ENCODE measurements at regions not wholly inside any gene's neighbourhood (a gene's known extent, or its start where the extent isn't known, plus 50 kb on each side); places are given as distances from the start of the nearest gene placed in this dataset.
"Not testable (repeated sequence)": the region's sequence is repeated elsewhere in the genome, so short reads cannot be mapped to it uniquely, and the experiment has no call there.

GRCh38 chr15:75792236-75792635 is 51.0 kb upstream of the UBE2Q2 start:
- DNase-seq, result not testable (repeated sequence)

GRCh38 chr15:75791337-75791713 is 51.9 kb upstream of the UBE2Q2 start:
- no peak for DNase-seq

GRCh38 chr15:75790631-75791336 is 52.5 kb upstream of the UBE2Q2 start:
- no peak for DNase-seq

GRCh38 chr15:75786575-75786947 is 56.7 kb upstream of the UBE2Q2 start:
- DNase-seq, result no peak

- DNase-seq, result peak; percentile 16
These were observed 57.3 kb upstream of the UBE2Q2 start for GRCh38 chr15:75785771-75786574.

GRCh38 chr15:75784511-75785480 is 58.5 kb upstream of the UBE2Q2 start:
- not testable (repeated sequence) for DNase-seq

- not testable (repeated sequence) for DNase-seq
These were observed 59.7 kb upstream of the UBE2Q2 start for GRCh38 chr15:75783566-75783965.

- no peak for DNase-seq
These were observed 60.3 kb upstream of the UBE2Q2 start for GRCh38 chr15:75782926-75783325.

DNA sequence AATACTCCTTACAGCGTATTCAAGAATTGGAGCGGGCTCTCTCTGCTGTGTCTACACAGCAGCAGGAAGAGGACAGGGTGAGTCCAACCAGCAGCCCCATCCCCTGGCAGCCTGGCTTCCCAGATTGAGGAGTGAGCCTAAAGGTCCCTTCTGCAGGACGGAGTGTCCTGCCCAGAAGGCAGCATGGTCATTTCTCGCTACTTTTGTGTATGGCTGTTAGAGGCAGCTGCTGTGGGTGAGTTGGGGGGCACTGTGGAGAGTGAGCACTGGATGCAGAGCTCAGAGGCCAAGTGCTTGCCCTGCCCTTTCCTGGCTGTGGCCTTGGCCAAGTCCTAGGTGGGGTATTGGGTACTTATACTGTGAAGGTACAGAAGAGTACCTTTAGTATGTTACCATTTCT is 62.3 kb upstream of the UBE2Q2 start:
- not testable (repeated sequence) for DNase-seq

DNA sequence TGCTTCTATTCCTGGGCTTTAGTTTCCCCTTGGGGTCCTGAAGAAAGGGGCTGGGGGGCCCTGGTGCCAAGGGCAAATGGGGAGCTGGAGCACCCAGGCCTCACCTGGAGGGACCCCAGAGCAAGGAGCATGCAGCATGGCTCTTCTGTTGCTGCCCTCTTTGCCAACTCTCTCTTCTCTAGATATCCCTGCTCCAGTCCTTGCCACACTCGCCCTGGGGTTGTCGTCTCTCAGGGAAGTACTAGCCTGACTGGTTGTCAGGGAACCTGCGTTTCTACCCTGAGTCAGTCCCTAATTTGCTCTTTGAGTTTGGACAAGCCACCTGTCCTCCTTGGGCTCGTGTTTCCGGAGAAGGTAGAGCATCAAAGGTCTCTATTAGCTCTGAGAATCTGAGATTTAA is 63.7 kb upstream of the UBE2Q2 start:
- no peak for DNase-seq

GRCh38 chr15:75776871-75777610 is 64.4 kb upstream of the CSPG4 start:
- DNase-seq, result peak; percentile 82

DNA sequence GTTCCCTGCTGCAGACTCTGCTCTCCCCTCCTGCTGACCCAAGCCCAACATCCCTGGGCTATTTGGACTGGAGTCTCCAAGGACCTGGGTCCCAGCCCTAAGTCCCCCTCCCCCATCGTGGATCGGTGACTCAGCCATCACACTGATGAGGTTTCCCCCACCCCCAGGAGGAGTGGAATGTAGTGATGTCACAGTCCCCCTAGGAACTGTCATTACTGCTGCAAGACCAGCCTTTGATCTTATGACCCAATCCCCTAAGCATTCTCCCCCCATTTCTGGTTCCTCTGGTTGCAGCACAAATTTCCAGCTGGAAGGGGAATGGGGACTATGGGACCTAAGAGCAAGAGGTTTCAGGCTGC is 63.4 kb upstream of the CSPG4 start:
- DNase-seq, result peak; percentile 90

GRCh38 chr15:75775296-75776064 is 62.8 kb upstream of the CSPG4 start:
- peak; percentile 7 for DNase-seq

- not testable (repeated sequence) for DNase-seq
These were observed 61.3 kb upstream of the CSPG4 start for GRCh38 chr15:75773974-75774373.

DNA sequence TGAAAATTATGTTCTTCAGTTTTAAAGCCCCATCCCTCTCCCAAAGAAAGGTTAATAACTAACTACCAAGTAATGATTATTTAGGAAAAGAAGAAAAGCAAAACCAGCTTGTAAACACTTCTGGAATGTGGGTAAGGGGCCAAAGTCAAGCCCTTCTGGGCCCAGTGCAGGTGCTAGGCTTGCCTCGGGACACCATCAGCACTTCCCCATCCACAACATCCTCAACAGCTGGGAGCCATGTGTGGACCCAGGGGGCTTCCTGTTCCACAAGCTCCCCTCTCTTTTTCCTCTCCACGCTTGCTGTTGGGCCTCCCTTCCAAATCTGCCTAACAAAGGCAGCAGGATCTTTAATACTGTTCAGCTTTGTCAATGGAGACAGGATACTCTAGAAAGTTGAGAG is 58.4 kb upstream of the CSPG4 start:
- not testable (repeated sequence) for DNase-seq

DNA sequence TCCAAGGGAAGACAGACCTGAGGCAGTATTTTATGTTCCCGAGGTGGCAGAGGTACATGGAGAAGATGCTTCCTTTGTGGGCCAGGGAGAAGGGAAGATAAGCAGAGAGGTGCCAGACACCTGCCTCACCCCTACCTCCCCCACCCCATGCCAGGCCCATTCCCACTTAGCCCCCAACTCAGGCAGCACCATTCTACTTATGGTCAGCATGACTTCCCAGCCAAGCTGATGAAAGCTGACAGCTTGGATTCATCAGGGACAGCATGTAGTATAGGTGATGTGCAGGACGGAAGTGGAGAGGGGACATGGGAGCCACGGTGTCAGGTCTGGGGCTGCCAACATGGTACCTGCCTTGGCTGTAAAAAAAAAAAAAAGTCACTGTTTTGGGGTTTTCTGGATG is 57.5 kb upstream of the CSPG4 start:
- DNase-seq, result no peak

DNA sequence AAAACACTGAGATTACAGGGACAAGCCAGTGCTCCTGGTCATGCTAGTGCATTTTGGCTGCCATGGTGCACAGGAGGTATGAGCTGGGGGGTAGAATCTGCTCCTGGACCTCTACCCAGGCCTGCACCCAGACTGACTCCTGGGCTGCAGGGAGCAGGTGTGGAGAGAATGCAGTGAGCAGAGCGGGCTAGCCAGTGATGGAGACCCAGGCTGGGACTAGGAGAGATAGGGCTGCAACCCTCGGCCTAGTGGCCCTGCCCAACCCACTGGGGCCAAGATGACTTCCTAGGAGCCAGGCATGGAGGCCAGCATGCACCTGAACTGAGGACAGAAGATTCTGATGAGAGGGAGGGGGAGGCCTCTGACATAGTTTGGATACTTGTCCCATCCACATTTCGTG is 55.9 kb upstream of the CSPG4 start:
- DNase-seq, result not testable (repeated sequence)

DNA sequence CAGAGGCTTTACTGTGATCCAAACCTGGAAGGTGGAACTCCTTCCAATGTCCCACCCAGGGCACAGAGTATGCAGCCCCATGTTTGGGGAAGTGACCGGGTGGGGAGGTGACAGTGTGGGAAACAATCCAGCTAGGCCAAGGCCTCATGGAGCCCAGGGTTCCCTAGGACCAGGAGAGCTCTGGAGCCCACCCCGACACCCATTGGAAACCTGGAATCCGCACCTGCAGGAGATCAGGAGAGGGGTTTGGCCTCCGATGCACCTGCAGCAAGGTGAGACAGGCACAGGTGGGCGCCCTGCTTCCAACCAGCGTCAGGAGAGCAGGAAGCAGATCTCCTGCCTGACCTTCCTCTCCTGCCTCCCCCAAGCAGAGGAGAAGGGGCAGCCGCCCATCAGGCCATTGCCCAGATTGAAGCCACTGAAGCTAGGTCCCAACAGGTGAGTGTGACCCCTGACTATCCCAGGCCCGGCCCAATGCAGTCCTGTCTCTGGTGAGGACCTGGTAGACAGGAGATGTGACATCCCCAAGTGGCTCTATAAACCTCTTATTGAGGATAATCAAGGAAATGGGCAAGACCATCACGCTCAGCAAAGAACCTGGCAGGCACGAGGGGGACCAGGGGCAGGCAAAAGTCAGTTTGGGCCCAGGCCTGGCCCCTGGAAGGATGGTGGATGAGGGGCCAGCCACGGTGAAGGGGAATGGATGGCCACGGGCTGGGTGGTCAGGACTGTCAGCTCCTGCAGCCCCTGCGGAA is 53.1 kb upstream of the CSPG4 start:
- DNase-seq, result not testable (repeated sequence)

GRCh38 chr15:75764845-75765550 is 52.4 kb upstream of the CSPG4 start:
- DNase-seq, result not testable (repeated sequence)

All from fibroblast of skin of right biceps (primary cell).